ENCODE measurements at regions not wholly inside any gene's neighbourhood (a gene's known extent, or its start where the extent isn't known, plus 50 kb on each side); places are given as distances from the start of the nearest gene placed in this dataset.

- H2AFZ ChIP-seq (ENCODE audit: low read length): no peak overlapping the region
- CTCF ChIA-PET: no interaction called here
- no peaks in the 10 kb centered on the region for H3K9me3 ChIP-seq (ENCODE audit: low read length)
- no TSS peak for BruUV-seq (replicated peaks)
- no peak for ATAC-seq
- no peak overlapping the region for H3K4me3 ChIP-seq (ENCODE audit: low read length)
- intact Hi-C loops (cut with micrococcal nuclease): no loop called here
- POLR2A ChIA-PET (ENCODE audit: unreplicated experiment): no interaction called here
- H3F3A ChIP-seq (ENCODE audit: low read length, unreplicated experiment): no peaks in the 10 kb centered on the region
- H3K79me2 ChIP-seq (ENCODE audit: low read length): no peaks in the 10 kb centered on the region
- H3K27ac ChIP-seq (ENCODE audit: low read length): no peak overlapping the region
- H3K27me3 ChIP-seq (ENCODE audit: low read length): peaks cover 13% of the 10 kb centered on the region; the same call in 1 of the 2 replicates
- no peak for DNase-seq
- H3K4me1 ChIP-seq (ENCODE audit: insufficient read depth, low read length): no peaks in the 10 kb centered on the region
- no peak for TF ChIP-seq EZH2phosphoT487 (IDR thresholded peaks at IDR 0.05; ENCODE audit: borderline replicate concordance, low read length)
- no peak for TF ChIP-seq EZH2 (IDR thresholded peaks at IDR 0.05; ENCODE audit: low read length, unreplicated experiment)
- TF ChIP-seq CTCF (conservative IDR thresholded peaks at IDR 0.05; ENCODE audit: low read depth, low read length): no peak
- H3K9me2 ChIP-seq (replicated peaks; ENCODE audit: low read length): no peaks in the 10 kb centered on the region
- no peak overlapping the region for H3K4me2 ChIP-seq (ENCODE audit: low read length)
- H4K20me1 ChIP-seq (ENCODE audit: low read length): no peaks in the 10 kb centered on the region
- H3K36me3 ChIP-seq (ENCODE audit: low read depth, low read length): no peaks in the 10 kb centered on the region
- H3K9ac ChIP-seq (ENCODE audit: low read length): no peak overlapping the region
These were observed 282.8 kb upstream of the HS6ST1 start for GRCh38 chr2:128601298-128602037.

GRCh38 chr2:128602038-128602698, 283.5 kb upstream of the HS6ST1 start:
- Histone ChIP-seq H3K4me3 (ENCODE audit: low read length) (no peak overlapping the region), H3K9me2 (replicated peaks; ENCODE audit: low read length) (no peaks in the 10 kb centered on the region), H3K27me3 (ENCODE audit: low read length) (0 out of 2 replicates have a peak, but pooled peaks cover 7% of the 10 kb centered on the region), H3K9ac (ENCODE audit: low read length) (no peak overlapping the region), H2AFZ (ENCODE audit: low read length) (no peak overlapping the region), H3K79me2 (ENCODE audit: low read length) (no peaks in the 10 kb centered on the region), H3K9me3 (ENCODE audit: low read length) (no peaks in the 10 kb centered on the region), H4K20me1 (ENCODE audit: low read length) (no peaks in the 10 kb centered on the region), H3K4me2 (ENCODE audit: low read length) (no peak overlapping the region), H3K36me3 (ENCODE audit: low read depth, low read length) (no peaks in the 10 kb centered on the region), H3K4me1 (ENCODE audit: insufficient read depth, low read length) (no peaks in the 10 kb centered on the region), H3K27ac (ENCODE audit: low read length) (no peak overlapping the region), H3F3A (ENCODE audit: low read length, unreplicated experiment) (no peaks in the 10 kb centered on the region)
- intact Hi-C loops (cut with micrococcal nuclease): no loop called here
- TF ChIP-seq EZH2 (IDR thresholded peaks at IDR 0.05; ENCODE audit: low read length, unreplicated experiment) (no peak), CTCF (conservative IDR thresholded peaks at IDR 0.05; ENCODE audit: low read depth, low read length) (no peak), EZH2phosphoT487 (IDR thresholded peaks at IDR 0.05; ENCODE audit: borderline replicate concordance, low read length) (no peak)
- no TSS peak for BruUV-seq (replicated peaks)
- ATAC-seq (no peak), DNase-seq (no peak)
- ChIA-PET CTCF (no interaction called here), POLR2A (ENCODE audit: unreplicated experiment) (no interaction called here)

GRCh38 chr2:128602699-128603101, 284.0 kb upstream of the HS6ST1 start:
- no TSS peak for BruUV-seq (replicated peaks)
- H3K9me3 ChIP-seq (ENCODE audit: low read length): no peaks in the 10 kb centered on the region
- TF ChIP-seq CTCF (conservative IDR thresholded peaks at IDR 0.05; ENCODE audit: low read depth, low read length) (no peak), EZH2phosphoT487 (IDR thresholded peaks at IDR 0.05; ENCODE audit: borderline replicate concordance, low read length) (no peak), EZH2 (IDR thresholded peaks at IDR 0.05; ENCODE audit: low read length, unreplicated experiment) (no peak)
- H3K9ac ChIP-seq (ENCODE audit: low read length): no peak overlapping the region
- no peaks in the 10 kb centered on the region for H4K20me1 ChIP-seq (ENCODE audit: low read length)
- H3K27me3 ChIP-seq (ENCODE audit: low read length): 0 out of 2 replicates have a peak, but pooled peaks cover 2% of the 10 kb centered on the region
- intact Hi-C loops (cut with micrococcal nuclease): no loop called here
- H3K9me2 ChIP-seq (replicated peaks; ENCODE audit: low read length): no peaks in the 10 kb centered on the region
- ChIA-PET POLR2A (ENCODE audit: unreplicated experiment) (no interaction called here), CTCF (no interaction called here)
- no peaks in the 10 kb centered on the region for H3K36me3 ChIP-seq (ENCODE audit: low read depth, low read length)
- no peak overlapping the region for H2AFZ ChIP-seq (ENCODE audit: low read length)
- H3K79me2 ChIP-seq (ENCODE audit: low read length): no peaks in the 10 kb centered on the region
- no peak overlapping the region for H3K27ac ChIP-seq (ENCODE audit: low read length)
- no peak overlapping the region for H3K4me3 ChIP-seq (ENCODE audit: low read length)
- H3K4me2 ChIP-seq (ENCODE audit: low read length): no peak overlapping the region
- H3K4me1 ChIP-seq (ENCODE audit: insufficient read depth, low read length): no peaks in the 10 kb centered on the region
- no peak for DNase-seq
- no peaks in the 10 kb centered on the region for H3F3A ChIP-seq (ENCODE audit: low read length, unreplicated experiment)
- ATAC-seq: no peak
